SKM-1 (cell line): ENCODE measurements at regions not wholly inside any gene's neighbourhood (a gene's known extent, or its start where the extent isn't known, plus 50 kb on each side); places are given as distances from the start of the nearest gene placed in this dataset.

Experiments
- DNase-seq: peaks from one replicate; lab custom pipeline; 2025; ENCODE audit not compliant: unreplicated experiment; lab: John Stamatoyannopoulos, UW

GRCh38 chr7:25863005-25863728 is 288.8 kb upstream of the NFE2L3 start:
- DNase-seq = no peak

GRCh38 chr7:25863729-25864110 is 288.3 kb upstream of the NFE2L3 start:
- DNase-seq = no peak

- no peak for DNase-seq
These were observed 287.5 kb upstream of the NFE2L3 start for GRCh38 chr7:25864511-25864910.

GRCh38 chr7:25864943-25865751 is 286.9 kb upstream of the NFE2L3 start:
- no peak for DNase-seq

- DNase-seq = no peak
These were observed 283.5 kb upstream of the NFE2L3 start for GRCh38 chr7:25868509-25868908.

GRCh38 chr7:25870574-25870973 is 281.4 kb upstream of the NFE2L3 start:
- DNase-seq = no peak

GRCh38 chr7:25876092-25876491 is 275.9 kb upstream of the NFE2L3 start:
- DNase-seq = no peak

GRCh38 chr7:25877802-25878789 is 273.9 kb upstream of the NFE2L3 start:
- no peak for DNase-seq

GRCh38 chr7:25879799-25880198 is 272.2 kb upstream of the NFE2L3 start:
- no peak for DNase-seq

- no peak for DNase-seq
These were observed 270.5 kb upstream of the NFE2L3 start for GRCh38 chr7:25881317-25882037.

GRCh38 chr7:25882151-25882773 is 269.7 kb upstream of the NFE2L3 start:
- DNase-seq = no peak

- no peak for DNase-seq
These were observed 267.7 kb upstream of the NFE2L3 start for GRCh38 chr7:25884265-25884828.

- no peak for DNase-seq
These were observed 266.9 kb upstream of the NFE2L3 start for GRCh38 chr7:25885057-25885576.

- no peak for DNase-seq
These were observed 265.4 kb upstream of the NFE2L3 start for GRCh38 chr7:25886387-25887240.

- no peak for DNase-seq
These were observed 264.7 kb upstream of the NFE2L3 start for GRCh38 chr7:25887266-25887665.

GRCh38 chr7:25887795-25888559 is 264.0 kb upstream of the NFE2L3 start:
- DNase-seq = no peak

GRCh38 chr7:25889765-25890164 is 262.2 kb upstream of the NFE2L3 start:
- DNase-seq = no peak

GRCh38 chr7:25891591-25891990 is 260.4 kb upstream of the NFE2L3 start:
- DNase-seq = no peak
